ENCODE measurements at regions not wholly inside any gene's neighbourhood (a gene's known extent, or its start where the extent isn't known, plus 50 kb on each side); places are given as distances from the start of the nearest gene placed in this dataset.

GRCh38 chr2:59905731-59906130 is 647.7 kb downstream of the BCL11A start:
- TF ChIP-seq POLR2A (IDR thresholded peaks at IDR 0.05) (no peak), CTCF (IDR thresholded peaks at IDR 0.05) (no peak)

All from transverse colon (tissue), 3 donors.